Neural cell (in vitro differentiated cells): ENCODE measurements at regions not wholly inside any gene's neighbourhood (a gene's known extent, or its start where the extent isn't known, plus 50 kb on each side); places are given as distances from the start of the nearest gene placed in this dataset.

Source experiments
- CTCF ChIP-seq: fragments of 450-650 bp; IDR thresholded peaks from 2 replicates; pipeline ENCODE4 v1.5.1; 2014; ENCODE audit warnings: antibody characterized with exemption, mild to moderate bottlenecking, moderate library complexity; ENCODE audit not compliant: poor library complexity, severe bottlenecking
- EZH2 ChIP-seq: fragments of 200-600, 300-800 bp; shearing (Covaris generic), sonication (generic); IDR thresholded peaks from 2 replicates; pipeline ENCODE4 v1.6.1; 2014; ENCODE audit warnings: antibody characterized with exemption, low read length, borderline replicate concordance, mild to moderate bottlenecking; ENCODE audit not compliant: insufficient read depth, poor library complexity, severe bottlenecking
- RAD21 ChIP-seq: fragments of 450-650 bp; conservative IDR thresholded peaks from 2 replicates; pipeline ENCODE4 v1.6.1; 2014; ENCODE audit warnings: antibody characterized with exemption, mild to moderate bottlenecking, moderate library complexity
- REST ChIP-seq: IDR thresholded peaks from 2 replicates; pipeline ENCODE4 v1.6.1; 2012; ENCODE audit warnings: borderline replicate concordance
- SMC3 ChIP-seq: fragments of 450-650 bp; conservative IDR thresholded peaks from 2 replicates; pipeline ENCODE4 v1.6.1; 2014; ENCODE audit warnings: antibody characterized with exemption, mild to moderate bottlenecking, moderate library complexity; ENCODE audit not compliant: poor library complexity
- TAF1 ChIP-seq: IDR thresholded peaks from 2 replicates; pipeline ENCODE4 v1.6.1; 2012; ENCODE audit warnings: low read depth

- TF ChIP-seq TAF1 (no peak), RAD21 (no peak), CTCF (no peak), EZH2 (no peak), SMC3 (no peak), REST (no peak)
Measured at GRCh38 chr15:47586653-47587224, 130.6 kb upstream of the SEMA6D start.
